Adrenal gland (tissue), 9 donors: ENCODE measurements at regions not wholly inside any gene's neighbourhood (a gene's known extent, or its start where the extent isn't known, plus 50 kb on each side); places are given as distances from the start of the nearest gene placed in this dataset.

ENCODE experiments used
- DNase-seq, 7 donors: peaks; one replicate each; pipeline ENCODE4 v3.0.0-alpha.2; 2019 to 2020
- H3K27ac ChIP-seq, 5 donors: fragments of 200-600 bp; sonication (generic) in 4 of 5; 1 replicate in 3 of 5; 2 replicates in 2 of 5; pipeline versions ENCODE4 v1.5.1 to v1.8.0; 2016 to 2020; ENCODE audit warnings: mild to moderate bottlenecking in 1 of 5
- H3K27me3 ChIP-seq: fragments of 200-600 bp; 2 replicates; pipeline ENCODE4 v1.8.0; 2021
- H3K36me3 ChIP-seq, 2 donors: fragments of 200-600 bp; replicated peaks in 1 of 2; 1 replicate in 1 of 2; 2 replicates in 1 of 2; pipeline versions ENCODE4 v1.5.1 to v1.8.0; 2018 to 2022
- H3K4me1 ChIP-seq, 2 donors: fragments of 200-600 bp; replicated peaks in 1 of 2; 1 replicate in 1 of 2; 2 replicates in 1 of 2; pipeline versions ENCODE4 v1.5.1 to v1.8.0; 2018 to 2021
- H3K4me3 ChIP-seq, 4 donors: fragments of 200-600 bp; sonication (generic) in 3 of 4; one replicate each; pipeline ENCODE4 v1.5.1; 2016 to 2018
- H3K9me3 ChIP-seq, 3 donors: fragments of 200-600 bp; sonication (generic) in 1 of 3; replicated peaks in 1 of 3; 1 replicate in 2 of 3; 2 replicates in 1 of 3; pipeline versions ENCODE4 v1.5.1 to v1.8.0; 2016 to 2021
- POLR2A ChIP-seq, 2 donors: fragments of 450-650 bp; IDR thresholded peaks; one replicate each; pipeline ENCODE4 v1.6.1; 2017; ENCODE audit warnings: antibody characterized with exemption in 2 of 2, mild to moderate bottlenecking in 2 of 2, moderate library complexity in 1 of 2
- WGBS, 4 donors: extraction: QIAGEN DNeasy Blood & Tissue Kit in 2 of 4; methylation state at CpG; one replicate each; pipeline versions ENCODE4 v1.1.5 to v1.1.7; 2013 to 2017; 5-methylcytosine and 5-hydroxymethylcytosine counted together
- intact Hi-C, 2 donors: fragments of 100-400 bp; cut with DNase I; formaldehyde crosslinking; loops; one replicate each; pipeline versions ENCODE4 v1.14.1 to v1.15.0; 2022 to 2023
- TF ChIP-seq, protein P1 (sequence below), 6 experiments: fragments of 450-650 bp in 4 of 6; fragments of 200-600 bp in 2 of 6; sonication (generic) in 1 of 6; IDR thresholded peaks; 1 replicate in 5 of 6; 2 replicates in 1 of 6; pipeline versions ENCODE4 v1.5.1 to v1.8.0; 2016 to 2021; ENCODE audit warnings: antibody characterized with exemption in 6 of 6, mild to moderate bottlenecking in 2 of 6, moderate library complexity in 1 of 6
- donor health status: healthy with polysubstance abuse.
- donor health status: Bipolar disorder and iron deficiency.
- donor health status: DM: yes; HTN: yes; CAD: no.
- donor health status: DM: no; HTN: no; CAD: no.
- donor health status: DM: no; HTN: no; CAD: no.

DNA sequence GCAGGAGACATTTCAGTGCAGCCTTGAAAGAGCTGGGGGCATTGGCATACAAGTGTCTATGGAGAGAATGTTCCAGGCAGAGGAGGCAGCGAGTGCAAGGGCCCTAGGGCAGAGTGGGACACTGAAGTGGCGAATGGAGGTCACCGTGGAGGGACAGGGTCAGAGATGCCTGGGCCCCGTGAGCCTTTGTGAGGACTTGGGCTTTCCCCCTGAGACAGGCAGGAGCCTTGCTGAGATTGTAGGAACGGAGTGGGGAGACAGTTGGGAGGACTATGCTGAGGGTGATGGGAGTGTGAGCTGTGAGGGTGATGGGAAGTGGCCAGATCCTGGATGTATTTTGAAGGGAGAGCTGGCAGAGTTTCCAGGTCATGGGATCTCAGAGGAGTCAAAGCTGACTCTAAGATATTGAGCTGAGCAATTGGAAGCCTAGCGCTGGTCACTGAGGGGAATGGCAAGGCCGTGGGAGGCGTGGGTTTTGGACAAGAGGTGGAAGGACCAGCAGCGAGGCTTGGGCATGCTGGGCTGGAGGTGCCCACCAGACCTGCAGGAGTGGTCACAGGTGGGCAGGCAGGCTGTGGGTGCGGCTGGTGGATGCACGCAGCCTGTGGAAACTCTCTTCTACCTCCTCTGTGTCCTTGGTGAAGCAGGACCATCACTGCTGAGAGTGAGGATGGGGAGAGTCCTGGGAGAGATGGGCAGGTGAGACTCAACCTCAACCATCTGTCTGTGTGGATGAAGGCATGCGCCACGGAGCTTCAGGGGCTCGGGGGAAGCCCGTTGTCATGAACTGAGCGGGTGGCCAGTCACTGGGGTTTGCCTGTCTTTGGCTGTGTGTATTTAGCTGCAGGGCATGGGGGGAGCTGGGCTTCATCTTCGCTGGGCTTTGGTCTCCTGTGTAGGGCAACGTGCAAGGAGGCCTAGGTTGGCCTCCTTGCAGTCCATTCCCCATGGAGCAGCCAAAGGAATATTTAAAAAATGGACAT, 241.2 kb upstream of the HS6ST1 start:
- Histone ChIP-seq H3K4me1 (no peaks in the 10 kb centered on the region), H3K27me3 (no peaks in the 10 kb centered on the region), H3K4me3 (no peak overlapping the region), H3K36me3 (no peaks in the 10 kb centered on the region), H3K27ac (no peak overlapping the region), H3K9me3 (no peaks in the 10 kb centered on the region)
- peak in 1 of 7 donors; percentile 24 for DNase-seq
- TF ChIP-seq, protein P1, sequence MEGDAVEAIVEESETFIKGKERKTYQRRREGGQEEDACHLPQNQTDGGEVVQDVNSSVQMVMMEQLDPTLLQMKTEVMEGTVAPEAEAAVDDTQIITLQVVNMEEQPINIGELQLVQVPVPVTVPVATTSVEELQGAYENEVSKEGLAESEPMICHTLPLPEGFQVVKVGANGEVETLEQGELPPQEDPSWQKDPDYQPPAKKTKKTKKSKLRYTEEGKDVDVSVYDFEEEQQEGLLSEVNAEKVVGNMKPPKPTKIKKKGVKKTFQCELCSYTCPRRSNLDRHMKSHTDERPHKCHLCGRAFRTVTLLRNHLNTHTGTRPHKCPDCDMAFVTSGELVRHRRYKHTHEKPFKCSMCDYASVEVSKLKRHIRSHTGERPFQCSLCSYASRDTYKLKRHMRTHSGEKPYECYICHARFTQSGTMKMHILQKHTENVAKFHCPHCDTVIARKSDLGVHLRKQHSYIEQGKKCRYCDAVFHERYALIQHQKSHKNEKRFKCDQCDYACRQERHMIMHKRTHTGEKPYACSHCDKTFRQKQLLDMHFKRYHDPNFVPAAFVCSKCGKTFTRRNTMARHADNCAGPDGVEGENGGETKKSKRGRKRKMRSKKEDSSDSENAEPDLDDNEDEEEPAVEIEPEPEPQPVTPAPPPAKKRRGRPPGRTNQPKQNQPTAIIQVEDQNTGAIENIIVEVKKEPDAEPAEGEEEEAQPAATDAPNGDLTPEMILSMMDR (IDR thresholded peaks at IDR 0.05), result no peak
- no peak for TF ChIP-seq POLR2A (IDR thresholded peaks at IDR 0.05)
- intact Hi-C loops, result no loop called here
- WGBS, 4 donors, result 90 to 94% (median 92%) methylated on average over 16 to 18 of the region's 18 CpGs

DNA sequence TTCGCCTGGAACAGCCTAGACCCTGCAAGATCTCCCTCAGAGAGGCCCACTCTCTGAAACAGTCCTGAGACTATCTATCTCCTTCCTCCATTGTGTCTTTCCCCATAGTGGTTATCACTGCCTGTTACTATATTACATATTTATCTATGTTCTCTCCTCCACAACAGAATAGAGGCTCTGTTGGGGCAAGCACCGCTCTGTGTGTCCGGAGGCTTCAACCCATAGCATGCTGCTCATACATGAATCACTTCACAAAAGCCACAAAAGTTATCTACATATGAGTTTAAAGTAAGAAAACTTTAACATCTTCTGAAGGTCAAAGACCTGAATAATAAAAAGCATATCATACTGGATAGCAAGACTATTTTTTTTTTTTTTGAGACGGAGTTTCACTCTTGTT, 242.1 kb upstream of the HS6ST1 start:
- Histone ChIP-seq H3K27ac (no peak overlapping the region), H3K4me1 (no peaks in the 10 kb centered on the region), H3K4me3 (no peak overlapping the region), H3K9me3 (no peaks in the 10 kb centered on the region), H3K27me3 (no peaks in the 10 kb centered on the region), H3K36me3 (no peaks in the 10 kb centered on the region)
- intact Hi-C loops, result no loop called here
- DNase-seq, result peak in 1 of 7 donors; percentile 21
- WGBS, 4 donors, result 90 to 97% (median 93%) methylated on average over 4 of the region's 4 CpGs
- no peak for TF ChIP-seq POLR2A (IDR thresholded peaks at IDR 0.05)
- TF ChIP-seq, protein P1 (IDR thresholded peaks at IDR 0.05), result no peak

DNA sequence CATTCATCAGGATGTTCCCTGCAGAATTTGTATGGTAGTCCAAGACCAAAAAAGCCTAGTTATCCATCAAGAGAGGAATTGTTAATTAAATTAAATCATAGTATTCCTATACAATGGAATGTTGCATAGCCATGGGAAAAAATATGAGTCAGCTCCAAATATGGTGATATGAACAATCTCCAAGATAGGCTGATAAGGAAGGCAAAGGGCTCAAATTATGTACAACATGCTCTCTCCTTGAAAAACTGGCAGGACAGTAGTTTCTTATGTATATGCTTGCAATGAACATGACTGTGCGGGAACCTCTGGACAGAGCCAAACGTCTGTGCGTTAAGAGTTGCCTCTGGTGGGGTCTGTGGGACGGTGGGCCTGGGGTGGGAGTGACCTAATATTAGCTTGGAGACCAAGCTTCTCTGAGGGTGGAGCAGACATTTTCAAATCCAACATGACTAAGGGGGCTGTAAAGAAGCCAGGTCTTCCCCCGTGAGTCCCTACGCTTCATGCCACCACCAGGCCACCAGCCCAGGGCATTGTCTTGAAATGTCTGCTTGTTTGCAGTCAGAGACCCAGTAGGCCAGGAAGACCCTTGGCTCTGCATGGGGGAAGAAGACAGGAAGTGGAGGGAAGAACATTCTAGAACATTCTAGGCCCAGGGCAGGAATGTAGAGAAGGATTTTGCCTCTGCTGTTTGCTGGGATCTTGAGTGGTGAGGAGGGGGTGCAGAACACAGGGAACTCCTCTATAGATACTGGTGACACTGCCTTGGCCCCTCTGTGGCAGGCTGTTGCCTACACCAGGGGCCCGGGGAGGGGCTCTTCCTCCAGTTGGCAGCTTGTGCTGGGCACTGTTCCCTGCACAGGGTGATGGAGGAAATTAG, 244.0 kb upstream of the HS6ST1 start:
- H3K4me1 ChIP-seq, result no peaks in the 10 kb centered on the region
- WGBS, 4 donors, result 85 to 97% (median 89%) methylated on average over 5 to 7 of the region's 7 CpGs
- DNase-seq, result peak in 1 of 7 donors; percentile 14
- no peak for TF ChIP-seq POLR2A (IDR thresholded peaks at IDR 0.05)
- TF ChIP-seq, protein P1 (IDR thresholded peaks at IDR 0.05), result no peak
- no peaks in the 10 kb centered on the region for H3K27me3 ChIP-seq
- H3K4me3 ChIP-seq, result no peak overlapping the region
- no peaks in the 10 kb centered on the region for H3K9me3 ChIP-seq
- peak overlapping the region in 1 of 5 donors; percentile 13 for H3K27ac ChIP-seq
- H3K36me3 ChIP-seq, result no peaks in the 10 kb centered on the region
- intact Hi-C loops, result no loop called here

DNA sequence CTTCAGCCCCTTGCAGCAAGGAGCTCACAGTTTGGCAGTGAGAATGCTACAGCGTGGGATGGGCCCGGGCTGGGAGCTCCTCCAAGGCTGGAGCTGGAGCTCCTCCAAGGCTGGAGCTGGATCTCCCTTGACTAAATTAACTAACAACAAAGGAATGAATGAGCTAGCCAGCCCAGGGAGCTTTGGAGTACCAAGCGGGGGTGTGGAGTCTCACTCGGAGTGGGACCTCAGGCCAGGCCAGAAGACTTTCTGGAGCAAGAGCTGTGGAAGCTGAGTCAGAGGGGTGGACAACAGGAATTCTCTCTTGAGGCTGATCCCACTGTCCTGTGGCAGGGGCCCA, 244.7 kb upstream of the HS6ST1 start:
- intact Hi-C loops, result no loop called here
- WGBS, 4 donors, result 61 to 82% (median 74%) methylated on average over 3 to 4 of the region's 4 CpGs
- Histone ChIP-seq H3K27ac (peak overlapping the region in 1 of 5 donors; percentile 13), H3K4me3 (no peak overlapping the region), H3K9me3 (no peaks in the 10 kb centered on the region), H3K4me1 (no peaks in the 10 kb centered on the region), H3K36me3 (no peaks in the 10 kb centered on the region), H3K27me3 (no peaks in the 10 kb centered on the region)
- DNase-seq, result peak in 6 of 7 donors; percentile 15 to 60 (median 38)
- TF ChIP-seq, protein P1 (IDR thresholded peaks at IDR 0.05), result no peak
- no peak for TF ChIP-seq POLR2A (IDR thresholded peaks at IDR 0.05)
